Neural cell (in vitro differentiated cells): ENCODE measurements at regions not wholly inside any gene's neighbourhood (a gene's known extent, or its start where the extent isn't known, plus 50 kb on each side); places are given as distances from the start of the nearest gene placed in this dataset.

Source experiments
- CTCF ChIP-seq: fragments of 450-650 bp; IDR thresholded peaks from 2 replicates; pipeline ENCODE4 v1.5.1; 2014; ENCODE audit warnings: antibody characterized with exemption, mild to moderate bottlenecking, moderate library complexity; ENCODE audit not compliant: poor library complexity, severe bottlenecking
- EP300 ChIP-seq: fragments of 450-650 bp; conservative IDR thresholded peaks from 2 replicates; pipeline ENCODE4 v1.6.1; 2014; ENCODE audit warnings: antibody characterized with exemption, mild to moderate bottlenecking, moderate library complexity; ENCODE audit not compliant: poor library complexity, severe bottlenecking
- EZH2 ChIP-seq: fragments of 200-600, 300-800 bp; shearing (Covaris generic), sonication (generic); IDR thresholded peaks from 2 replicates; pipeline ENCODE4 v1.6.1; 2014; ENCODE audit warnings: antibody characterized with exemption, low read length, borderline replicate concordance, mild to moderate bottlenecking; ENCODE audit not compliant: insufficient read depth, poor library complexity, severe bottlenecking

GRCh38 chr20:5696011-5696559 is 54.1 kb upstream of the SHLD1 start:
- no peak for TF ChIP-seq EZH2
- no peak for TF ChIP-seq CTCF
- no peak for TF ChIP-seq EP300
